GM23248 (cell line): ENCODE measurements at regions not wholly inside any gene's neighbourhood (a gene's known extent, or its start where the extent isn't known, plus 50 kb on each side); places are given as distances from the start of the nearest gene placed in this dataset.

Experiments
- DNase-seq: peaks from one replicate; pipeline ENCODE4 v3.0.0-alpha.2; 2015
- H2AFZ ChIP-seq: fragments of 200-600 bp; sonication (generic); 2 replicates; pipeline ENCODE4 v1.6.1; 2016; ENCODE audit warnings: antibody characterized with exemption
- H3F3A ChIP-seq: fragments of 200-600 bp; sonication (generic); 2 replicates; pipeline ENCODE4 v1.6.1; 2016; ENCODE audit warnings: mild to moderate bottlenecking, antibody characterized with exemption, mixed run types; ENCODE audit not compliant: insufficient read depth
- H3K27ac ChIP-seq: fragments of 200-600 bp; sonication (generic); 2 replicates; pipeline ENCODE4 v1.5.1; 2016; ENCODE audit warnings: mild to moderate bottlenecking
- H3K27me3 ChIP-seq: fragments of 200-600 bp; sonication (generic); replicated peaks from 2 replicates; pipeline ENCODE4 v1.6.1; 2016; ENCODE audit warnings: mild to moderate bottlenecking; ENCODE audit not compliant: insufficient read depth
- H3K36me3 ChIP-seq: fragments of 200-600 bp; sonication (generic); 2 replicates; pipeline ENCODE4 v1.6.1; 2016; ENCODE audit warnings: low read depth, mild to moderate bottlenecking
- H3K4me1 ChIP-seq: fragments of 200-600 bp; sonication (generic); 2 replicates; pipeline ENCODE4 v1.6.1; 2016; ENCODE audit warnings: mild to moderate bottlenecking; ENCODE audit not compliant: insufficient read depth
- H3K4me2 ChIP-seq: fragments of 200-600 bp; sonication (generic); one replicate; pipeline ENCODE4 v1.6.1; 2016; ENCODE audit warnings: mild to moderate bottlenecking; ENCODE audit not compliant: unreplicated experiment
- H3K4me3 ChIP-seq: fragments of 200-600 bp; sonication (generic); 2 replicates; pipeline ENCODE4 v1.5.1; 2016; ENCODE audit warnings: mild to moderate bottlenecking
- H3K79me2 ChIP-seq: fragments of 200-600 bp; sonication (generic); 2 replicates; pipeline ENCODE4 v1.6.1; 2016; ENCODE audit warnings: mild to moderate bottlenecking; ENCODE audit not compliant: insufficient read depth
- H3K9ac ChIP-seq: fragments of 200-600 bp; sonication (generic); 2 replicates; pipeline ENCODE4 v1.6.1; 2016; ENCODE audit warnings: mild to moderate bottlenecking
- H3K9me2 ChIP-seq: fragments of 200-600 bp; sonication (generic); 2 replicates; pipeline ENCODE4 v1.6.1; 2016; ENCODE audit warnings: mixed run types, mild to moderate bottlenecking, moderate library complexity; ENCODE audit not compliant: insufficient read depth
- H3K9me3 ChIP-seq: fragments of 200-600 bp; sonication (generic); one replicate; pipeline ENCODE4 v1.6.1; 2017; ENCODE audit warnings: low read depth
- H4K20me1 ChIP-seq: fragments of 200-600 bp; sonication (generic); 2 replicates; pipeline ENCODE4 v1.6.0; 2016; ENCODE audit not compliant: insufficient read depth
- EZH2 ChIP-seq: fragments of 200-600 bp; sonication (generic); IDR thresholded peaks from 2 replicates; pipeline ENCODE4 v1.6.1; 2018; ENCODE audit warnings: antibody characterized with exemption, mild to moderate bottlenecking; ENCODE audit not compliant: insufficient read depth, poor library complexity, severe bottlenecking
- EZH2phosphoT487 ChIP-seq: fragments of 200-600 bp; sonication (generic); IDR thresholded peaks from 2 replicates; pipeline ENCODE4 v1.6.1; 2018; ENCODE audit warnings: antibody characterized with exemption, moderate library complexity, mild to moderate bottlenecking, low read depth; ENCODE audit not compliant: insufficient read depth
- WGBS, 2 experiments: methylation state at CpG; one replicate each; pipeline ENCODE4 v1.1.6; 2015 to 2017; ENCODE audit warnings: low lambda C conversion rate in 2 of 2, low coverage in 1 of 2; ENCODE audit errors: missing lambda C conversion rate in 2 of 2; 5-methylcytosine and 5-hydroxymethylcytosine counted together
- in situ Hi-C: fragments of 300-500 bp; cut with MboI; formaldehyde crosslinking; loops from 2 replicates; pipeline ENCODE4 v1.15.0; 2020

DNA sequence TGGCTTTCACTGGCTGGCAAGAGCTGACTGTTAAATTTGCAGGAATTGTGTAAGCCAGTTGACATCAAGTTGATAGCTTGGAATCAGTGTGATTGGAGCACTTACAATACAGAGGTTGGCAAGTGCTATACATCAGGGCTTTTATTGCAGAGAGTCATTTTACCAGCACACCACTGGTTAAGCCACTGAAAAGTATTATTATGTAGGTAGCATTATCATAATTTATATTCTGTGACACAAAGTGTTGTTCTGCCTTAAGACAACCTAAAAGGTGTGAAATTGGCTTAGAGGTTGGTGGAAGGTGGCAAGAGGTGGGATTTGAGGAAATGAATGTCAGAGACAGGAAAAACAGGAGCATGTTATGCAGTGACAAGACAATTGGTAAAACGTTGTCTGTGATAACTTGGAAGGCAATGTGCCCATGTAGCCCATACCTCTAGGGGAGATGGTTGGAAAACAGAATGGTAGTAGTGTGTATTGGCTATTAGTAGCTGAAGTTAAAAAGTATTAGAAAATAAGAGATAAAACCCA, 172.9 kb upstream of the PRICKLE1 start:
- no peaks in the 10 kb centered on the region for H3K9me3 ChIP-seq
- no peak overlapping the region for H3K27ac ChIP-seq
- no peaks in the 10 kb centered on the region for H3K27me3 ChIP-seq
- H3K4me2 ChIP-seq: no peak overlapping the region
- no peak overlapping the region for H3K9ac ChIP-seq
- in situ Hi-C loops: no loop called here
- H2AFZ ChIP-seq: no peak overlapping the region
- H3K79me2 ChIP-seq: no peaks in the 10 kb centered on the region
- no peaks in the 10 kb centered on the region for H3K36me3 ChIP-seq
- no peak for DNase-seq
- H3K4me1 ChIP-seq: peaks cover 24% of the 10 kb centered on the region
- H3F3A ChIP-seq: peaks cover 6% of the 10 kb centered on the region; the same call in 1 of the 2 replicates
- 14 to 33% methylated on average over 1 of the region's 1 CpG for WGBS, 2 experiments
- H3K4me3 ChIP-seq: no peak overlapping the region
- H3K9me2 ChIP-seq: no peaks in the 10 kb centered on the region
- H4K20me1 ChIP-seq: no peaks in the 10 kb centered on the region
- TF ChIP-seq EZH2 (no peak), EZH2phosphoT487 (no peak)

DNA sequence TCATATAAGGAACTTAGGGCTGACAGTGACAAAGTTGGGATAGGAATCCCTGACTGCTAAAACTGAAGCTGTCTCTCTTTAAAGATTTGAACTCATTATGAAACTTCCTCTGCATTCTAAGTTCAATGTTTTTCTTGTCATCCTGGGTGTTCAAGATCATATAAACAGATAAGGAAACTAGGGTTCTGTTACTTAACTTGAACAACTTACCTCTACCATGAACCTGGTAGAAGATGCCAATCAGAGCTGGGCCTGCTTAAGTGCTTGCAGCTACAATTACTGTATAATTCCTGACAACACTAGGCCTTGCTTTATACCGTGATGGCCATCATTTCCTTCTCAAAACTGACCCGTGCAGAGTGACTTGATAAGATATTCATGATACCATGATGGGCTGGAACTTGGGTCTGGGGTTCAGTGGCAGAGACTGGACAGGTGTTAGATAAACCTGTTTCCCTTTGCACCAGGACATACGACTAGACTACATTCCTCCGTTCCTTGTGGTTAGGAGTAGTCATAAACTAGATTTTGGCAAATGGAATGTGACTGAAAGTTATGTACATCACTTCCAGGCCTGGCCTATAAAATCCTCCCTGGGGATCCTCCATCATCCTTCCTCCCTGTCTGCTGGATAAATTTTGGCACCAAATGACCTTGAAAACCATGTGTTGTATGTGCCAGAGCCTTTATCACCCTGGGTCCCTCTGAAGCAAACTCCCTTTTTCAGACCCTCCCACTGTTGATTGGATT, 172.2 kb upstream of the PRICKLE1 start:
- no peaks in the 10 kb centered on the region for H3K36me3 ChIP-seq
- no peaks in the 10 kb centered on the region for H4K20me1 ChIP-seq
- WGBS, 2 experiments: 73 to 78% methylated on average over 4 of the region's 4 CpGs
- H3K9me2 ChIP-seq: no peaks in the 10 kb centered on the region
- H3K79me2 ChIP-seq: no peaks in the 10 kb centered on the region
- TF ChIP-seq EZH2phosphoT487: no peak
- no peak for TF ChIP-seq EZH2
- H3K9me3 ChIP-seq: no peaks in the 10 kb centered on the region
- no peak overlapping the region for H3K4me2 ChIP-seq
- peaks cover 10% of the 10 kb centered on the region; the same call in 1 of the 2 replicates for H3F3A ChIP-seq
- H2AFZ ChIP-seq: no peak overlapping the region
- H3K4me1 ChIP-seq: peaks cover 31% of the 10 kb centered on the region
- no peak overlapping the region for H3K9ac ChIP-seq
- H3K27me3 ChIP-seq: no peaks in the 10 kb centered on the region
- in situ Hi-C loops: no loop called here
- DNase-seq: peak; percentile 25
- no peak overlapping the region for H3K4me3 ChIP-seq
- H3K27ac ChIP-seq: no peak overlapping the region

DNA sequence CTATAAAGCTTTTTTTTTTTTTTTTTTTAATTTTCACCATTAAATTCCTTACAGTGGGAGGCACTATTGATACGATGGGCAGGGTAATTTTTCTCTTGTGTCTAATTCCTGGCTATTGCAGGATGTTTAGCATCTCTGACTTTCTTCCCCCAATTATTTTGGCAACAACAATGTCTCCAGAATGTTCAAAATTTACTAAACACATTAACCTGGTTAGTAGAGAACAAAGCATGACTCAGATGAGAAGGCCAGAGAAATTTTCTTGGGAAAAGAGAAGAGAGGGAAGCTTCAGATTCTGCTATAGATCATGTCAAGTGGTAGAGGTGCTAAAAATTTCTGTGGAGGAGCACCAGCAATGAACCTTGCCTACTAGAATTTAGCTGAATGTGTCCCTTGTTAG, 171.5 kb upstream of the PRICKLE1 start:
- Histone ChIP-seq H3F3A (peaks cover 17% of the 10 kb centered on the region; the same call in 1 of the 2 replicates), H4K20me1 (no peaks in the 10 kb centered on the region), H2AFZ (no peak overlapping the region), H3K4me2 (no peak overlapping the region), H3K9ac (no peak overlapping the region), H3K79me2 (no peaks in the 10 kb centered on the region), H3K4me1 (peaks cover 38% of the 10 kb centered on the region), H3K9me3 (no peaks in the 10 kb centered on the region), H3K9me2 (no peaks in the 10 kb centered on the region), H3K27me3 (no peaks in the 10 kb centered on the region), H3K4me3 (no peak overlapping the region), H3K36me3 (no peaks in the 10 kb centered on the region), H3K27ac (no peak overlapping the region)
- in situ Hi-C loops: no loop called here
- no peak for DNase-seq
- TF ChIP-seq EZH2: no peak
- WGBS, 2 experiments: 54 to 63% methylated on average over 1 of the region's 1 CpG

DNA sequence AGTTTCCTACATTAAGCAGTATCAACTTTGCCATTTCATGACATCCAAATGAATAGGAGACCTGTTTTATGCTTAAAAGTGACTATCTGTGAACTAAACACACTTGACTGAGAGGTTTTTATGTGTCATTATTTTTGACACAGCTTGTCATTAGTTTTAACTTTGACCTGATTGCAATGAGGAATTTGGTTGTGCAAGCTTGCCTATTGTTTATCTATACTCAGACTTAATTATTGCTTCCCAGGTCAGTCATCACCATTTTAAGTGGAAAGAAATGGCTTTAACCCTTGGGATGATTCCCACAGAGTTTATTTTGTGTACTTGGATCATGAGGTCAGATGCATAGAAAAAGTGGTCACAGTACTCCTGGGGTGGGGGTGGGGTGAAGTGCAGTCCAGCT, 171.0 kb upstream of the PRICKLE1 start:
- no peaks in the 10 kb centered on the region for H3K27me3 ChIP-seq
- no peak overlapping the region for H2AFZ ChIP-seq
- in situ Hi-C loops: no loop called here
- no peaks in the 10 kb centered on the region for H3K36me3 ChIP-seq
- H4K20me1 ChIP-seq: no peaks in the 10 kb centered on the region
- no peak overlapping the region for H3K27ac ChIP-seq
- no peak overlapping the region for H3K9ac ChIP-seq
- no peak overlapping the region for H3K4me3 ChIP-seq
- no peak for DNase-seq
- H3K9me2 ChIP-seq: no peaks in the 10 kb centered on the region
- H3K4me1 ChIP-seq: peaks cover 39% of the 10 kb centered on the region
- no peak overlapping the region for H3K4me2 ChIP-seq
- no peaks in the 10 kb centered on the region for H3K9me3 ChIP-seq
- no peak for TF ChIP-seq EZH2phosphoT487
- TF ChIP-seq EZH2: no peak
- H3F3A ChIP-seq: peaks cover 20% of the 10 kb centered on the region; the same call in 1 of the 2 replicates
- H3K79me2 ChIP-seq: no peaks in the 10 kb centered on the region
